HL-60 (cell line): ENCODE measurements at regions not wholly inside any gene's neighbourhood (a gene's known extent, or its start where the extent isn't known, plus 50 kb on each side); places are given as distances from the start of the nearest gene placed in this dataset.

Experiments used
- GABPA ChIP-seq: IDR thresholded peaks from 2 replicates; pipeline ENCODE4 v1.6.1; 2012; ENCODE audit warnings: low read depth
- POLR2AphosphoS5 ChIP-seq: IDR thresholded peaks from 2 replicates; pipeline ENCODE4 v1.6.1; 2012; ENCODE audit warnings: low read depth
- REST ChIP-seq: IDR thresholded peaks from 2 replicates; pipeline ENCODE4 v1.6.1; 2012; ENCODE audit warnings: low read depth; ENCODE audit not compliant: insufficient replicate concordance
- SPI1 ChIP-seq: IDR thresholded peaks from 2 replicates; pipeline ENCODE4 v1.6.1; 2012; ENCODE audit warnings: low read depth, mild to moderate bottlenecking, borderline replicate concordance
- TF ChIP-seq, protein P1 (sequence below): IDR thresholded peaks from one replicate; pipeline ENCODE4 v1.5.1; 2011; ENCODE audit warnings: low read length, control low read depth, inconsistent platforms; ENCODE audit not compliant: insufficient read depth

GRCh38 chr1:101307985-101308689 lies 71.3 kb downstream of the S1PR1 start:
- TF ChIP-seq, protein P1, sequence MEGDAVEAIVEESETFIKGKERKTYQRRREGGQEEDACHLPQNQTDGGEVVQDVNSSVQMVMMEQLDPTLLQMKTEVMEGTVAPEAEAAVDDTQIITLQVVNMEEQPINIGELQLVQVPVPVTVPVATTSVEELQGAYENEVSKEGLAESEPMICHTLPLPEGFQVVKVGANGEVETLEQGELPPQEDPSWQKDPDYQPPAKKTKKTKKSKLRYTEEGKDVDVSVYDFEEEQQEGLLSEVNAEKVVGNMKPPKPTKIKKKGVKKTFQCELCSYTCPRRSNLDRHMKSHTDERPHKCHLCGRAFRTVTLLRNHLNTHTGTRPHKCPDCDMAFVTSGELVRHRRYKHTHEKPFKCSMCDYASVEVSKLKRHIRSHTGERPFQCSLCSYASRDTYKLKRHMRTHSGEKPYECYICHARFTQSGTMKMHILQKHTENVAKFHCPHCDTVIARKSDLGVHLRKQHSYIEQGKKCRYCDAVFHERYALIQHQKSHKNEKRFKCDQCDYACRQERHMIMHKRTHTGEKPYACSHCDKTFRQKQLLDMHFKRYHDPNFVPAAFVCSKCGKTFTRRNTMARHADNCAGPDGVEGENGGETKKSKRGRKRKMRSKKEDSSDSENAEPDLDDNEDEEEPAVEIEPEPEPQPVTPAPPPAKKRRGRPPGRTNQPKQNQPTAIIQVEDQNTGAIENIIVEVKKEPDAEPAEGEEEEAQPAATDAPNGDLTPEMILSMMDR, result no peak
- TF ChIP-seq GABPA, result no peak
- no peak for TF ChIP-seq POLR2AphosphoS5
- no peak for TF ChIP-seq REST
- TF ChIP-seq SPI1, result no peak
